GM12878 (cell line): ENCODE measurements at regions not wholly inside any gene's neighbourhood (a gene's known extent, or its start where the extent isn't known, plus 50 kb on each side); places are given as distances from the start of the nearest gene placed in this dataset.

Source experiments
- ATAC-seq: fragments of 200-7000 bp; cut with Tn5 transposase; 3 replicates; pipeline ENCODE4 v1.9.1; 2020; ENCODE audit warnings: mild to moderate bottlenecking, moderate library complexity
- BruUV-seq: library from RNA; stranded (reverse); fragments of 400-500 nt; replicated peaks from 2 replicates; lab custom pipeline; 2021; lab: Mats Ljungman, UMichigan
- CTCF ChIA-PET: fragments of 300-600 bp; sonication (Branson Sonifier 250); formaldehyde crosslinking; extraction: SDS; loops from one replicate; lab custom pipeline; 2021; ENCODE audit warnings: inconsistent platforms; lab: Yijun Ruan, JAX
- POLR2A ChIA-PET: fragments of 350-600 bp; formaldehyde crosslinking; extraction: SDS; loops from one replicate; lab custom pipeline; 2021; ENCODE audit warnings: inconsistent platforms; lab: Charles Lee
- RAD21 ChIA-PET: fragments of 300-600 bp; sonication (Branson Sonifier 250); formaldehyde crosslinking; loops from one replicate; lab custom pipeline; 2023; ENCODE audit warnings: antibody characterized with exemption; ENCODE audit not compliant: unreplicated experiment; lab: Charles Lee
- SMC1A ChIA-PET: fragments of 300-600 bp; sonication (Branson Sonifier 250); formaldehyde crosslinking; loops from one replicate; lab custom pipeline; 2023; ENCODE audit not compliant: unreplicated experiment, uncharacterized antibody; lab: Charles Lee
- DNase-seq: peaks from one replicate; pipeline ENCODE4 v3.0.0-alpha.2; 2011; ENCODE audit warnings: low read depth, low spot score
- FAIRE-seq: peaks from 3 replicates; lab custom pipeline; 2011; peaks lifted over from hg19 to GRCh38; lab: Jason Lieb, UNC
- H2AFZ ChIP-seq: 2 replicates; pipeline ENCODE4 v1.6.0; 2011; ENCODE audit warnings: low read depth, low read length, control low read depth; ENCODE audit not compliant: control insufficient read depth
- H3K27ac ChIP-seq: 2 replicates; pipeline ENCODE4 v1.5.1; 2011; ENCODE audit warnings: control low read depth; ENCODE audit not compliant: control insufficient read depth, insufficient read depth
- H3K27me3 ChIP-seq, 2 experiments: replicated peaks in 1 of 2; 2 replicates each; pipeline versions ENCODE4 v1.6.0 to v1.6.1; 2011; ENCODE audit warnings: low read length in 1 of 2; ENCODE audit not compliant: control insufficient read depth in 2 of 2, insufficient read depth in 2 of 2
- H3K36me3 ChIP-seq, 2 experiments: 2 replicates each; pipeline ENCODE4 v1.5.1; 2011; ENCODE audit warnings: low read length in 1 of 2; ENCODE audit not compliant: control insufficient read depth in 2 of 2, insufficient read depth in 2 of 2
- H3K4me1 ChIP-seq: 2 replicates; pipeline ENCODE4 v1.6.1; 2011; ENCODE audit warnings: mild to moderate bottlenecking, low read length, moderate library complexity, mixed read lengths; ENCODE audit not compliant: control insufficient read depth, insufficient read depth
- H3K4me2 ChIP-seq: 2 replicates; pipeline ENCODE4 v1.6.0; 2011; ENCODE audit warnings: control low read depth; ENCODE audit not compliant: control insufficient read depth, insufficient read depth
- H3K4me3 ChIP-seq: fragments of 200-600 bp; sonication (generic); 2 replicates; pipeline ENCODE4 v1.5.1; 2016
- H3K79me2 ChIP-seq: 2 replicates; pipeline ENCODE4 v1.6.0; 2011; ENCODE audit warnings: low read length; ENCODE audit not compliant: control insufficient read depth, insufficient read depth
- H3K9ac ChIP-seq: 2 replicates; pipeline ENCODE4 v1.8.0; 2011; ENCODE audit warnings: low read length, control low read depth, mixed read lengths; ENCODE audit not compliant: control insufficient read depth, insufficient read depth
- H3K9me3 ChIP-seq: replicated peaks from 3 replicates; pipeline ENCODE4 v1.5.1; 2011; ENCODE audit warnings: mild to moderate bottlenecking, low read length; ENCODE audit not compliant: control insufficient read depth, insufficient read depth
- H4K20me1 ChIP-seq: 2 replicates; pipeline ENCODE4 v1.6.0; 2011; ENCODE audit not compliant: control insufficient read depth, insufficient read depth
- CBFB ChIP-seq: IDR thresholded peaks from 2 replicates; pipeline ENCODE4 v1.6.1; 2016; ENCODE audit warnings: antibody characterized with exemption, low read depth
- E4F1 ChIP-seq: fragments of 450-650 bp; IDR thresholded peaks from 2 replicates; pipeline ENCODE4 v1.6.1; 2018; ENCODE audit warnings: borderline replicate concordance, mild to moderate bottlenecking; ENCODE audit not compliant: partially characterized antibody
- FOXM1 ChIP-seq: IDR thresholded peaks from 2 replicates; pipeline ENCODE4 v1.6.1; 2012; ENCODE audit warnings: low read depth, mild to moderate bottlenecking, inconsistent platforms, low read length, moderate library complexity
- MTA2 ChIP-seq: fragments of 450-650 bp; IDR thresholded peaks from 2 replicates; pipeline ENCODE4 v1.6.1; 2016; ENCODE audit warnings: low read depth, mild to moderate bottlenecking, moderate library complexity
- NFYA ChIP-seq: IDR thresholded peaks from 2 replicates; pipeline ENCODE4 v1.6.1; 2011; ENCODE audit warnings: low read depth, mild to moderate bottlenecking, low read length, improper control_type of control experiment, borderline replicate concordance
- PBX3 ChIP-seq: IDR thresholded peaks from 2 replicates; pipeline ENCODE4 v1.6.1; 2011; ENCODE audit warnings: mild to moderate bottlenecking, low read depth, low read length, moderate library complexity; ENCODE audit not compliant: insufficient replicate concordance
- SIX5 ChIP-seq: IDR thresholded peaks from 2 replicates; pipeline ENCODE4 v1.6.1; 2011; ENCODE audit warnings: mild to moderate bottlenecking, low read depth, low read length, moderate library complexity; ENCODE audit not compliant: severe bottlenecking
- TCF12 ChIP-seq: IDR thresholded peaks from 2 replicates; pipeline ENCODE4 v1.6.1; 2011; ENCODE audit warnings: low read depth, mild to moderate bottlenecking, low read length
- WRNIP1 ChIP-seq: IDR thresholded peaks from 2 replicates; pipeline ENCODE4 v1.6.1; 2011; ENCODE audit warnings: low read depth, low read length, improper control_type of control experiment, borderline replicate concordance
- ZBTB33 ChIP-seq: fragments of 450-650 bp; IDR thresholded peaks from 2 replicates; pipeline ENCODE4 v1.6.1; 2017; ENCODE audit warnings: mild to moderate bottlenecking
- ZNF592 ChIP-seq: fragments of 450-650 bp; IDR thresholded peaks from 2 replicates; pipeline ENCODE4 v1.6.1; 2017; ENCODE audit warnings: mild to moderate bottlenecking, moderate library complexity
- ZNF622 ChIP-seq: fragments of 450-650 bp; IDR thresholded peaks from 2 replicates; pipeline ENCODE4 v1.6.1; 2017; ENCODE audit warnings: mild to moderate bottlenecking, inconsistent platforms
- ZSCAN29 ChIP-seq: fragments of 450-650 bp; IDR thresholded peaks from 2 replicates; pipeline ENCODE4 v1.6.1; 2017; ENCODE audit warnings: mild to moderate bottlenecking, moderate library complexity
- ZZZ3 ChIP-seq: IDR thresholded peaks from 2 replicates; pipeline ENCODE4 v1.6.1; 2011; ENCODE audit warnings: low read depth; ENCODE audit not compliant: control insufficient read depth, insufficient read length
- WGBS: methylation state at CpG from one replicate; pipeline ENCODE4 v1.1.6; 2016; ENCODE audit warnings: low lambda C conversion rate; ENCODE audit not compliant: insufficient replicate concordance, insufficient coverage; ENCODE audit errors: missing lambda C conversion rate; 5-methylcytosine and 5-hydroxymethylcytosine counted together
- in situ Hi-C: fragments of 300-500 bp; cut with MboI; formaldehyde crosslinking; loops from 9 replicates; pipeline ENCODE4 v1.14.3; 2018; ENCODE audit warnings: mixed read lengths
- intact Hi-C: fragments of 100-400 bp; cut with micrococcal nuclease; formaldehyde crosslinking; loops from one replicate; pipeline ENCODE4 v1.14.2; 2022; ENCODE audit not compliant: unreplicated experiment

GRCh38 chr10:130477360-130477759 lies 341.2 kb downstream of the GLRX3 start:
- RAD21 ChIA-PET = no interaction called here
- intact Hi-C loops (no loop called here), in situ Hi-C loops (no loop called here)
- CTCF ChIA-PET = no interaction called here
- Histone ChIP-seq H4K20me1 (no peaks in the 10 kb centered on the region), H3K27me3 (no peaks in the 10 kb centered on the region), H3K4me1 (no peaks in the 10 kb centered on the region), H3K4me3 (no peak overlapping the region), H3K36me3 (no peaks in the 10 kb centered on the region), H3K9ac (no peak overlapping the region), H3K27ac (no peak overlapping the region), H2AFZ (no peak overlapping the region)
- SMC1A ChIA-PET = interaction anchor here (0.7 kb wide), 1 partner anchor 11 kb away, joined by 3 read pairs; no protein-coding TSS in a partner anchor
- DNase-seq = no peak
- no peak for ATAC-seq
- 21% methylated on average over 5 of the region's 5 CpGs for WGBS
- POLR2A ChIA-PET = no interaction called here
- no TSS peak for BruUV-seq
- TF ChIP-seq E4F1 (no peak), SIX5 (no peak), NFYA (no peak), PBX3 (no peak), WRNIP1 (no peak), ZNF592 (no peak), ZZZ3 (no peak), TCF12 (no peak), ZNF622 (no peak), CBFB (no peak), MTA2 (no peak), ZSCAN29 (no peak), FOXM1 (no peak), ZBTB33 (no peak)
- TF ChIP-seq, all 136 proteins: peak for 0
- FAIRE-seq = no peak
- Histone ChIP-seq H3K79me2 (no peaks in the 10 kb centered on the region), H3K4me2 (no peak overlapping the region), H3K9me3 (no peaks in the 10 kb centered on the region; the same call in 2 of the 3 replicates)
